SK-N-SH (cell line): ENCODE measurements at regions not wholly inside any gene's neighbourhood (a gene's known extent, or its start where the extent isn't known, plus 50 kb on each side); places are given as distances from the start of the nearest gene placed in this dataset.

Experiments
- CTCF ChIA-PET: fragments of 300-600, 350-600 bp; formaldehyde crosslinking; extraction: SDS; loops from one replicate; lab custom pipeline; 2021; lab: Yijun Ruan, JAX
- POLR2A ChIA-PET: fragments of 350-600 bp; sonication (Branson Sonifier 250); formaldehyde crosslinking; extraction: SDS; loops from one replicate; lab custom pipeline; 2020; ENCODE audit warnings: antibody characterized with exemption, inconsistent platforms; lab: Yijun Ruan, JAX
- DNase-seq: peaks from one replicate; pipeline ENCODE4 v3.0.0; 2012
- H2AFZ ChIP-seq: fragments of 200-600 bp; sonication (generic); 2 replicates; pipeline ENCODE4 v1.8.1; 2016; ENCODE audit warnings: antibody characterized with exemption, mild to moderate bottlenecking, low read depth
- H3F3A ChIP-seq: fragments of 200-600 bp; sonication (generic); replicated peaks from 2 replicates; pipeline ENCODE3; 2016; ENCODE audit warnings: antibody characterized with exemption, mild to moderate bottlenecking; ENCODE audit not compliant: insufficient read depth
- H3K27ac ChIP-seq, 2 experiments: fragments of 200-500 bp in 1 of 2; fragments of 200-600 bp in 1 of 2; sonication (Bioruptor generic) in 1 of 2; sonication (generic), shearing (Covaris generic) in 1 of 2; 2 replicates each; pipeline versions ENCODE4 v1.5.1 to v1.6.1; 2014 to 2016; ENCODE audit warnings: low read depth in 2 of 2, inconsistent platforms in 1 of 2, low read length in 1 of 2, mild to moderate bottlenecking in 1 of 2, mixed read lengths in 1 of 2
- H3K27me3 ChIP-seq: fragments of 200-600 bp; sonication (generic), shearing (Covaris generic); 2 replicates; pipeline ENCODE4 v1.6.1; 2016; ENCODE audit warnings: mixed run types; ENCODE audit not compliant: insufficient read depth
- H3K36me3 ChIP-seq, 2 experiments: fragments of 200-500 bp in 1 of 2; fragments of 200-600 bp in 1 of 2; sonication (Bioruptor generic) in 1 of 2; sonication (generic) in 1 of 2; replicated peaks in 1 of 2; 2 replicates each; pipeline versions ENCODE3 to v1.5.1; 2014 to 2016; ENCODE audit warnings: low read length in 1 of 2, mild to moderate bottlenecking in 1 of 2; ENCODE audit not compliant: insufficient read depth in 2 of 2, control insufficient read depth in 1 of 2
- H3K4me1 ChIP-seq, 2 experiments: fragments of 200-500 bp in 1 of 2; fragments of 200-600 bp in 1 of 2; sonication (Bioruptor generic) in 1 of 2; sonication (generic), shearing (Covaris generic) in 1 of 2; 2 replicates each; pipeline versions ENCODE4 v1.5.1 to v1.6.1; 2014 to 2016; ENCODE audit warnings: low read depth in 1 of 2, low read length in 1 of 2, mixed run types in 1 of 2; ENCODE audit not compliant: insufficient read depth in 2 of 2, control insufficient read depth in 1 of 2
- H3K4me2 ChIP-seq: fragments of 200-600 bp; sonication (generic), shearing (Covaris generic); 2 replicates; pipeline ENCODE4 v1.6.1; 2017; ENCODE audit warnings: mixed run types
- H3K4me3 ChIP-seq, 2 experiments: fragments of 200-500 bp in 1 of 2; fragments of 200-600 bp in 1 of 2; sonication (Bioruptor generic) in 1 of 2; sonication (generic), shearing (Covaris generic) in 1 of 2; 2 replicates each; pipeline versions ENCODE4 v1.5.1 to v1.8.1; 2014 to 2016; ENCODE audit warnings: low read depth in 2 of 2, inconsistent platforms in 1 of 2, low read length in 1 of 2, mild to moderate bottlenecking in 1 of 2, mixed read lengths in 1 of 2, moderate library complexity in 1 of 2
- H3K79me2 ChIP-seq: fragments of 200-600 bp; sonication (generic); 2 replicates; pipeline ENCODE4 v1.8.1; 2017; ENCODE audit warnings: mild to moderate bottlenecking; ENCODE audit not compliant: insufficient read depth
- H3K9ac ChIP-seq: fragments of 200-600 bp; sonication (generic); 2 replicates; pipeline ENCODE4 v1.6.1; 2017; ENCODE audit warnings: mixed run types
- H3K9me2 ChIP-seq: fragments of 200-600 bp; sonication (generic); 2 replicates; pipeline ENCODE4 v1.6.1; 2017; ENCODE audit warnings: mixed run types
- H3K9me3 ChIP-seq: fragments of 200-600 bp; sonication (generic); 2 replicates; pipeline ENCODE4 v1.6.1; 2017; ENCODE audit warnings: mixed run types, mild to moderate bottlenecking, moderate library complexity
- H4K20me1 ChIP-seq: fragments of 200-600 bp; sonication (generic); 2 replicates; pipeline ENCODE4 v1.6.1; 2017; ENCODE audit warnings: mild to moderate bottlenecking, mixed run types; ENCODE audit not compliant: insufficient read depth
- ELF1 ChIP-seq: IDR thresholded peaks from 2 replicates; pipeline ENCODE4 v1.4.0; 2012
- FOXJ3 ChIP-seq: sonication (generic); formaldehyde crosslinking; IDR thresholded peaks from 2 replicates; pipeline ENCODE4 v1.5.1; 2020; ENCODE audit warnings: mild to moderate bottlenecking, missing genetic modification reagents
- JUND ChIP-seq: IDR thresholded peaks from 2 replicates; pipeline ENCODE4 v1.4.0; 2012
- MEF2A ChIP-seq: IDR thresholded peaks from 2 replicates; pipeline ENCODE4 v1.4.0; 2012; ENCODE audit warnings: low read depth, borderline replicate concordance
- MXI1 ChIP-seq: IDR thresholded peaks from 2 replicates; pipeline ENCODE4 v1.6.1; 2012; ENCODE audit warnings: mild to moderate bottlenecking, low read depth, low read length, improper control_type of control experiment
- NRF1 ChIP-seq: IDR thresholded peaks from 2 replicates; pipeline ENCODE4 v1.6.1; 2012; ENCODE audit warnings: low read depth, mild to moderate bottlenecking, low read length
- RXRA ChIP-seq: IDR thresholded peaks from 2 replicates; pipeline ENCODE4 v1.4.0; 2012; ENCODE audit warnings: low read depth, mild to moderate bottlenecking, borderline replicate concordance
- SMC3 ChIP-seq: IDR thresholded peaks from 2 replicates; pipeline ENCODE4 v1.6.1; 2012; ENCODE audit warnings: low read depth, low read length, improper control_type of control experiment
- TAF1 ChIP-seq: IDR thresholded peaks from 2 replicates; pipeline ENCODE4 v1.6.1; 2012; ENCODE audit warnings: low read depth, mild to moderate bottlenecking, low read length, moderate library complexity, borderline replicate concordance
- YY1 ChIP-seq: IDR thresholded peaks from 2 replicates; pipeline ENCODE4 v1.4.0; 2012; ENCODE audit warnings: low read depth, mild to moderate bottlenecking
- WGBS: methylation state at CpG from one replicate; pipeline ENCODE4 v1.1.6; 2017; ENCODE audit warnings: low lambda C conversion rate; 5-methylcytosine and 5-hydroxymethylcytosine counted together
- TF ChIP-seq, protein P1 (sequence below): IDR thresholded peaks from 2 replicates; pipeline ENCODE4 v1.6.1; 2012; ENCODE audit warnings: mild to moderate bottlenecking, low read depth, low read length, moderate library complexity
- TF ChIP-seq, protein P2 (sequence below): fragments of 150-350 bp; IDR thresholded peaks from 2 replicates; pipeline ENCODE4 v1.6.1; 2017; ENCODE audit warnings: antibody characterized with exemption, low read length, low read depth, borderline replicate concordance
- TF ChIP-seq, protein P3 (sequence below): IDR thresholded peaks from 2 replicates; pipeline ENCODE4; 2012

DNA sequence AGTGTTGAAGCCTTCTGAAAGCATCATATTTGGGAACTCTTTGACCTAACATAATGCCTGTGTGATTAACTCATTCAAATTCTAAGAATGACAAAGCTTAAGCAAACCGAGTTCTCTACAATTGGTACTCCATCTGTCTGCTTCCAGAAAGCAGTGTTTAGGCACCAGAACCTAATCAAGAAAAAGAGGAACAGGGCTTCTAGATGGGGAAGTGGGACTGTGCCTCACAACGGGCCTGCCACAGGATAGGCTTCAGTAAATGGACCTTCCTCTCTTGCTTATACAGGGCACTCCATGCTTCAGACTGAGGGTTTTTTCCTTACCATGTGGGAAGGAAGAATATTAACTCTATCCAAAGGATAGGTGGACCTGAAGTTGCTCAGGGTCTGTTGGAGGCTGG lies 808.1 kb downstream of the XPNPEP1 start:
- Histone ChIP-seq H3K79me2 (no peaks in the 10 kb centered on the region), H3K4me2 (no peak overlapping the region), H3K9me2 (no peaks in the 10 kb centered on the region), H2AFZ (no peak overlapping the region), H4K20me1 (no peaks in the 10 kb centered on the region), H3K27ac (no peak overlapping the region), H3K9me3 (no peaks in the 10 kb centered on the region), H3K4me1 (no peaks in the 10 kb centered on the region), H3K36me3 (no peaks in the 10 kb centered on the region), H3K27me3 (no peaks in the 10 kb centered on the region), H3K9ac (no peak overlapping the region), H3F3A (no peaks in the 10 kb centered on the region), H3K4me3 (no peak overlapping the region)
- ChIA-PET CTCF (interaction anchor here (1.7 kb wide), 1 partner anchor 11 kb away, joined by 5 read pairs; no protein-coding TSS in a partner anchor), POLR2A (no interaction called here)
- DNase-seq: no peak
- no peak for TF ChIP-seq MEF2A
- WGBS: 23% methylated on average over 2 of the region's 2 CpGs

DNA sequence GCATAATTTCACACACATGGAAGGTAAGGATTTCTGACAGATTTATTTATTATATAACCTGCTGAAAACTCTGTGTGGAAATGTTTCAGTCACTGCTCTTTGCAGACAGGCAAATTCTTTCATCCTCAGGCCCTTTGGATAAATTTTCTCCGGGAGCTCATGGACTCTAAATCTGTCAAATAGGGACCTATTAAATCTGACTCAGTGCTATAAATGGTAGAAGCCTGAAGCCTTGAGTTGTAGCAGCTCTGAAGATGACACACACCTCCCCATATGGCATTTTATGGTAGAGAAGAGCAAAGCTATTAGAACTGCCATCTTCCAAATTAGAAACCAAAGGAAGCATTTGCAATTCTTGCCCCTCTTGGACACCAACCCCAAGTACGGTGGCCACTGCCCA lies 808.7 kb downstream of the XPNPEP1 start:
- DNase-seq: no peak
- CTCF ChIA-PET: interaction anchor here (1.7 kb wide), 1 partner anchor 11 kb away, joined by 5 read pairs; no protein-coding TSS in a partner anchor
- H3K9me3 ChIP-seq: no peaks in the 10 kb centered on the region
- no peak overlapping the region for H3K4me2 ChIP-seq
- no peaks in the 10 kb centered on the region for H3K9me2 ChIP-seq
- no peak overlapping the region for H3K27ac ChIP-seq
- H3K36me3 ChIP-seq: no peaks in the 10 kb centered on the region
- H3K4me1 ChIP-seq: no peaks in the 10 kb centered on the region
- H3F3A ChIP-seq: no peaks in the 10 kb centered on the region
- 33% methylated on average over 2 of the region's 2 CpGs for WGBS
- no peaks in the 10 kb centered on the region for H4K20me1 ChIP-seq
- TF ChIP-seq YY1: no peak
- TF ChIP-seq JUND: no peak
- H3K79me2 ChIP-seq: no peaks in the 10 kb centered on the region
- H3K9ac ChIP-seq: no peak overlapping the region
- H3K4me3 ChIP-seq: no peak overlapping the region
- no peaks in the 10 kb centered on the region for H3K27me3 ChIP-seq
- POLR2A ChIA-PET: no interaction called here
- H2AFZ ChIP-seq: no peak overlapping the region

DNA sequence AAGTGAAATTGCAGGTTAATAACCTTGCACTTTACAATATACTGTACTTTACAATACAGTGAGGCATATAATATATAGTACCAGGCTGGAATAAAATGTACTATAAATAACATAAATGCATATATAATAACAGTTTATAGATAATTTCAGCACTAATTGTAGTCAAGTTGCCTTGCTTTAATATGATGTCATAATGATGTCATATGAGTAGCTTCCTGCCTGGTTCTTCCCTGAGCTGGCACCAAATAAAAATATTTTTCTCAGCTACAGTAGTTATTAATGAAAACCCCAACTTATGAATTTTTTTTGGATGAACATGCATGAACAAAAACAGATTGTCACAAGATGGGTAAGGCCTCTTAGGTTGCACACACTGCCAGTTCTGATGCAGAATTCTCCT lies 816.7 kb downstream of the XPNPEP1 start:
- Histone ChIP-seq H3K9me2 (no peaks in the 10 kb centered on the region), H3K4me3 (no peak overlapping the region), H4K20me1 (no peaks in the 10 kb centered on the region), H3K9ac (no peak overlapping the region), H3K4me1 (no peaks in the 10 kb centered on the region), H3K36me3 (no peaks in the 10 kb centered on the region), H3K79me2 (no peaks in the 10 kb centered on the region), H3K27me3 (no peaks in the 10 kb centered on the region), H3K27ac (no peak overlapping the region), H3K9me3 (no peaks in the 10 kb centered on the region), H3K4me2 (no peak overlapping the region), H3F3A (no peaks in the 10 kb centered on the region), H2AFZ (no peak overlapping the region)
- ChIA-PET POLR2A (no interaction called here), CTCF (interaction anchor here (0.6 kb wide), 1 partner anchor 115 kb away, joined by 3 read pairs; no protein-coding TSS in a partner anchor)
- TF ChIP-seq NRF1: no peak
- TF ChIP-seq, protein P1, sequence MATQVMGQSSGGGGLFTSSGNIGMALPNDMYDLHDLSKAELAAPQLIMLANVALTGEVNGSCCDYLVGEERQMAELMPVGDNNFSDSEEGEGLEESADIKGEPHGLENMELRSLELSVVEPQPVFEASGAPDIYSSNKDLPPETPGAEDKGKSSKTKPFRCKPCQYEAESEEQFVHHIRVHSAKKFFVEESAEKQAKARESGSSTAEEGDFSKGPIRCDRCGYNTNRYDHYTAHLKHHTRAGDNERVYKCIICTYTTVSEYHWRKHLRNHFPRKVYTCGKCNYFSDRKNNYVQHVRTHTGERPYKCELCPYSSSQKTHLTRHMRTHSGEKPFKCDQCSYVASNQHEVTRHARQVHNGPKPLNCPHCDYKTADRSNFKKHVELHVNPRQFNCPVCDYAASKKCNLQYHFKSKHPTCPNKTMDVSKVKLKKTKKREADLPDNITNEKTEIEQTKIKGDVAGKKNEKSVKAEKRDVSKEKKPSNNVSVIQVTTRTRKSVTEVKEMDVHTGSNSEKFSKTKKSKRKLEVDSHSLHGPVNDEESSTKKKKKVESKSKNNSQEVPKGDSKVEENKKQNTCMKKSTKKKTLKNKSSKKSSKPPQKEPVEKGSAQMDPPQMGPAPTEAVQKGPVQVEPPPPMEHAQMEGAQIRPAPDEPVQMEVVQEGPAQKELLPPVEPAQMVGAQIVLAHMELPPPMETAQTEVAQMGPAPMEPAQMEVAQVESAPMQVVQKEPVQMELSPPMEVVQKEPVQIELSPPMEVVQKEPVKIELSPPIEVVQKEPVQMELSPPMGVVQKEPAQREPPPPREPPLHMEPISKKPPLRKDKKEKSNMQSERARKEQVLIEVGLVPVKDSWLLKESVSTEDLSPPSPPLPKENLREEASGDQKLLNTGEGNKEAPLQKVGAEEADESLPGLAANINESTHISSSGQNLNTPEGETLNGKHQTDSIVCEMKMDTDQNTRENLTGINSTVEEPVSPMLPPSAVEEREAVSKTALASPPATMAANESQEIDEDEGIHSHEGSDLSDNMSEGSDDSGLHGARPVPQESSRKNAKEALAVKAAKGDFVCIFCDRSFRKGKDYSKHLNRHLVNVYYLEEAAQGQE: no peak
- TF ChIP-seq MXI1: no peak
- TF ChIP-seq ELF1: no peak
- TF ChIP-seq TAF1: no peak
- TF ChIP-seq RXRA: no peak
- TF ChIP-seq, protein P2, sequence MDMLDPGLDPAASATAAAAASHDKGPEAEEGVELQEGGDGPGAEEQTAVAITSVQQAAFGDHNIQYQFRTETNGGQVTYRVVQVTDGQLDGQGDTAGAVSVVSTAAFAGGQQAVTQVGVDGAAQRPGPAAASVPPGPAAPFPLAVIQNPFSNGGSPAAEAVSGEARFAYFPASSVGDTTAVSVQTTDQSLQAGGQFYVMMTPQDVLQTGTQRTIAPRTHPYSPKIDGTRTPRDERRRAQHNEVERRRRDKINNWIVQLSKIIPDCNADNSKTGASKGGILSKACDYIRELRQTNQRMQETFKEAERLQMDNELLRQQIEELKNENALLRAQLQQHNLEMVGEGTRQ: no peak
- TF ChIP-seq, protein P3, sequence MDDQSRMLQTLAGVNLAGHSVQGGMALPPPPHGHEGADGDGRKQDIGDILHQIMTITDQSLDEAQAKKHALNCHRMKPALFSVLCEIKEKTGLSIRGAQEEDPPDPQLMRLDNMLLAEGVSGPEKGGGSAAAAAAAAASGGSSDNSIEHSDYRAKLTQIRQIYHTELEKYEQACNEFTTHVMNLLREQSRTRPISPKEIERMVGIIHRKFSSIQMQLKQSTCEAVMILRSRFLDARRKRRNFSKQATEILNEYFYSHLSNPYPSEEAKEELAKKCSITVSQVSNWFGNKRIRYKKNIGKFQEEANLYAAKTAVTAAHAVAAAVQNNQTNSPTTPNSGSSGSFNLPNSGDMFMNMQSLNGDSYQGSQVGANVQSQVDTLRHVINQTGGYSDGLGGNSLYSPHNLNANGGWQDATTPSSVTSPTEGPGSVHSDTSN: no peak
- TF ChIP-seq SMC3: no peak
- no peak for TF ChIP-seq FOXJ3 (CRISPR knock-in tag)
- DNase-seq: no peak
